Endothelial cell of umbilical vein (primary cell): ENCODE measurements at regions not wholly inside any gene's neighbourhood (a gene's known extent, or its start where the extent isn't known, plus 50 kb on each side); places are given as distances from the start of the nearest gene placed in this dataset.

Source experiments
- BruUV-seq: library from RNA; stranded (reverse); fragments of 400-500 nt; replicated peaks from 2 replicates; lab custom pipeline; 2021; lab: Mats Ljungman, UMichigan
- CTCF ChIA-PET: fragments of 300-600, 350-600 bp; sonication (Branson Sonifier 250); formaldehyde crosslinking; loops from one replicate; lab custom pipeline; 2021; ENCODE audit warnings: antibody characterized with exemption, inconsistent platforms; lab: Charles Lee
- POLR2A ChIA-PET: fragments of 300-600, 350-600 bp; sonication (Branson Sonifier 250); formaldehyde crosslinking; loops from one replicate; lab custom pipeline; 2021; ENCODE audit warnings: antibody characterized with exemption, inconsistent platforms; lab: Charles Lee
- DNase-seq: peaks from one replicate; pipeline ENCODE4 v3.0.0-alpha.2; 2011; ENCODE audit warnings: low read depth, low spot score
- FAIRE-seq: peaks from 2 replicates; lab custom pipeline; 2011; peaks lifted over from hg19 to GRCh38; lab: Jason Lieb, UNC
- H2AFZ ChIP-seq: 2 replicates; pipeline ENCODE4 v1.6.0; 2012; ENCODE audit warnings: low read depth, low read length, control low read depth, inconsistent platforms
- H3K27ac ChIP-seq: 2 replicates; pipeline ENCODE4 v1.5.1; 2011; ENCODE audit warnings: low read depth, mild to moderate bottlenecking, control low read depth, low read length, moderate library complexity; ENCODE audit not compliant: insufficient read depth
- H3K27me3 ChIP-seq, 2 experiments: 2 replicates each; pipeline versions ENCODE4 v1.6.0 to v1.6.1; 2011; ENCODE audit warnings: low read length in 2 of 2, mixed read lengths in 1 of 2; ENCODE audit not compliant: control insufficient read depth in 2 of 2, insufficient read depth in 2 of 2
- H3K36me3 ChIP-seq, 2 experiments: 2 replicates in 1 of 2; 3 replicates in 1 of 2; pipeline ENCODE4 v1.5.1; 2011; ENCODE audit warnings: low read length in 2 of 2, mild to moderate bottlenecking in 1 of 2, moderate library complexity in 1 of 2; ENCODE audit not compliant: control insufficient read depth in 2 of 2, insufficient read depth in 2 of 2; ENCODE audit errors: extremely low read depth in 1 of 2
- H3K4me1 ChIP-seq: 3 replicates; pipeline ENCODE4 v1.5.1; 2011; ENCODE audit warnings: mild to moderate bottlenecking, low read length; ENCODE audit not compliant: control insufficient read depth, insufficient read depth; ENCODE audit errors: extremely low read depth
- H3K4me2 ChIP-seq: 2 replicates; pipeline ENCODE4 v1.6.1; 2011; ENCODE audit warnings: low read length, control low read depth, mixed read lengths; ENCODE audit not compliant: insufficient read depth
- H3K4me3 ChIP-seq, 3 experiments: fragments of 200-600 bp in 1 of 3; sonication (generic), shearing (Covaris generic) in 1 of 3; replicated peaks in 1 of 3; 2 replicates each; pipeline ENCODE4 v1.5.1; 2011 to 2016; ENCODE audit warnings: control low read depth in 3 of 3, low read length in 3 of 3, mild to moderate bottlenecking in 2 of 3, inconsistent platforms in 1 of 3, low read depth in 1 of 3, moderate library complexity in 1 of 3; ENCODE audit not compliant: insufficient read depth in 1 of 3
- H3K79me2 ChIP-seq: 2 replicates; pipeline ENCODE4 v1.6.0; 2012; ENCODE audit warnings: low read length, inconsistent platforms; ENCODE audit not compliant: control insufficient read depth, insufficient read depth
- H3K9ac ChIP-seq: replicated peaks from 2 replicates; pipeline ENCODE3; 2011; ENCODE audit warnings: low read length, control low read depth; ENCODE audit not compliant: insufficient read depth; ENCODE audit errors: extremely low read depth
- H3K9me1 ChIP-seq: replicated peaks from 3 replicates; pipeline ENCODE4 v1.6.0; 2011; ENCODE audit warnings: mild to moderate bottlenecking, low read length; ENCODE audit not compliant: control insufficient read depth, insufficient read depth; ENCODE audit errors: extremely low read depth
- H3K9me3 ChIP-seq: replicated peaks from 2 replicates; pipeline ENCODE4 v1.5.1; 2012; ENCODE audit warnings: low read length, inconsistent platforms; ENCODE audit not compliant: control insufficient read depth, insufficient read depth
- H4K20me1 ChIP-seq: replicated peaks from 2 replicates; pipeline ENCODE3; 2011; ENCODE audit warnings: mild to moderate bottlenecking, low read length; ENCODE audit not compliant: control insufficient read depth, insufficient read depth; ENCODE audit errors: extremely low read depth
- CTCF ChIP-seq, 2 donors: IDR thresholded peaks; 1 replicate in 1 of 2; 2 replicates in 1 of 2; pipeline ENCODE4 v1.5.1; 2011; ENCODE audit warnings: low read length in 2 of 2, mild to moderate bottlenecking in 2 of 2, moderate library complexity in 2 of 2, control low read depth in 1 of 2, inconsistent platforms in 1 of 2, low read depth in 1 of 2; ENCODE audit not compliant: insufficient read depth in 1 of 2; ENCODE audit errors: extremely low read depth in 1 of 2
- EZH2 ChIP-seq: IDR thresholded peaks from 2 replicates; pipeline ENCODE4 v1.6.1; 2012; ENCODE audit warnings: borderline replicate concordance, low read depth, mild to moderate bottlenecking, moderate library complexity, low read length, inconsistent platforms; ENCODE audit not compliant: severe bottlenecking
- FOS ChIP-seq: IDR thresholded peaks from 2 replicates; pipeline ENCODE4 v1.6.1; 2011; ENCODE audit warnings: mild to moderate bottlenecking, low read length, moderate library complexity, borderline replicate concordance; ENCODE audit not compliant: insufficient read depth
- GATA2 ChIP-seq: IDR thresholded peaks from 2 replicates; pipeline ENCODE4 v1.7.0; 2011; ENCODE audit warnings: low read depth, mild to moderate bottlenecking, moderate library complexity, mixed read lengths, low read length; ENCODE audit not compliant: insufficient read length, insufficient read depth
- JUN ChIP-seq: IDR thresholded peaks from 2 replicates; pipeline ENCODE4 v1.6.1; 2011; ENCODE audit warnings: borderline replicate concordance, low read depth; ENCODE audit not compliant: insufficient read length, insufficient read depth
- MYC ChIP-seq: IDR thresholded peaks from one replicate; pipeline ENCODE4 v1.6.1; 2011; ENCODE audit warnings: mild to moderate bottlenecking, low read depth, low read length
- POLR2A ChIP-seq: IDR thresholded peaks from 2 replicates; pipeline ENCODE4 v1.6.1; 2012; ENCODE audit warnings: low read depth, mild to moderate bottlenecking, control low read depth, low read length
- POLR2AphosphoS5 ChIP-seq: IDR thresholded peaks from 2 replicates; pipeline ENCODE4 v1.6.1; 2012; ENCODE audit warnings: low read depth, mild to moderate bottlenecking, control low read depth, low read length, moderate library complexity; ENCODE audit not compliant: insufficient read depth
- dilution Hi-C: fragments of 300-500 bp; cut with MboI; formaldehyde crosslinking; loops from one replicate; pipeline ENCODE4 v1.15.0; 2019; ENCODE audit warnings: low sequenced_read_pairs; ENCODE audit not compliant: extremely low pct_ligation_motif_present
- intact Hi-C: fragments of 100-400 bp; cut with micrococcal nuclease; formaldehyde crosslinking; loops from one replicate; pipeline ENCODE4 v1.10.0; 2022
- TF ChIP-seq, protein P1 (sequence below): IDR thresholded peaks from 2 replicates; pipeline ENCODE4 v1.6.1; 2011; ENCODE audit not compliant: insufficient read depth, insufficient read length

DNA sequence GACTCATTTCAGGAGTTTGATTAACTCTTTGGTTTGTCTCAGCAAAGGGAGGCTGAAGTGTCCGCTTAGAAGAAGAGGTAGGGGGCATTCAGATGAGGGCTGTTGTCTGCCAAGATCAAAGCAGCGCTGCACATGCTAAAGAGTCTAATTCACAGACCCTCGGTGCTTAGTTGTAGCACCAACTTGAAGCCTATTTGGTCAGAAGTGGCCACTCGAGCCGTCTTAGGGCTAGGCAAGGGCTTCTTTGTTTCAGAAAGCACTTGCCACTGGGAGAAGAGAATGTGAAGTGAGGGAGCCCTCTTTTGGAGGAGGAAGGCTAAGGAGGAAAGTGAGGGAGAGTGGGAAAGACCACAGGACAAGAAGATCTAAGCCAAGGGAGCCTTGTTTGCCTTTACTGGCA lies 313.4 kb upstream of the TMTC4 start:
- no peak overlapping the region for H3K4me3 ChIP-seq
- H3K79me2 ChIP-seq = no peaks in the 10 kb centered on the region
- no peaks in the 10 kb centered on the region for H4K20me1 ChIP-seq
- POLR2A ChIA-PET = no interaction called here
- no peak overlapping the region for H2AFZ ChIP-seq
- no peak overlapping the region for H3K9ac ChIP-seq
- H3K4me1 ChIP-seq = no peaks in the 10 kb centered on the region
- H3K27ac ChIP-seq = no peak overlapping the region
- H3K36me3 ChIP-seq = no peaks in the 10 kb centered on the region
- dilution Hi-C loops = no loop called here
- H3K9me1 ChIP-seq = no peaks in the 10 kb centered on the region
- no peak overlapping the region for H3K4me2 ChIP-seq
- FAIRE-seq (no peak), DNase-seq (peak; percentile 9)
- intact Hi-C loops = loop anchor here (1.0 to 10.0 kb wide), 2 partner anchors 143 to 266 kb away; no protein-coding TSS in a partner anchor
- CTCF ChIA-PET = interaction anchor here (1.0 to 2.5 kb wide), 2 partner anchors 266 to 267 kb away, joined by 3 to 17 read pairs; no protein-coding TSS in a partner anchor
- BruUV-seq = no TSS peak
- no peaks in the 10 kb centered on the region for H3K9me3 ChIP-seq
- TF ChIP-seq JUN (no peak), POLR2AphosphoS5 (no peak), MYC (no peak), FOS (no peak), GATA2 (no peak), POLR2A (no peak), EZH2 (no peak), CTCF (IDR thresholded peaks at IDR 0.05; ENCODE audit: extremely low read depth in 1 of 2, insufficient read depth in 1 of 2, low read depth in 1 of 2, low read length in 2 of 2) (no peak)
- TF ChIP-seq, protein P1, sequence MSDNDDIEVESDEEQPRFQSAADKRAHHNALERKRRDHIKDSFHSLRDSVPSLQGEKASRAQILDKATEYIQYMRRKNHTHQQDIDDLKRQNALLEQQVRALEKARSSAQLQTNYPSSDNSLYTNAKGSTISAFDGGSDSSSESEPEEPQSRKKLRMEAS = no peak
- H3K27me3 ChIP-seq = no peaks in the 10 kb centered on the region
